GM19099 (cell line): ENCODE measurements at regions not wholly inside any gene's neighbourhood (a gene's known extent, or its start where the extent isn't known, plus 50 kb on each side); places are given as distances from the start of the nearest gene placed in this dataset.

Source experiments
- POLR2A ChIP-seq: IDR thresholded peaks from 3 replicates; pipeline ENCODE4 v1.6.1; 2011; ENCODE audit warnings: low read depth; ENCODE audit not compliant: insufficient read length; ENCODE audit errors: extremely low read depth

GRCh38 chr21:24444736-24445135 is 1162.5 kb downstream of the MRPL39 start:
- no peak for TF ChIP-seq POLR2A

- TF ChIP-seq POLR2A = no peak
Measured at GRCh38 chr21:24436236-24436635, 1171.0 kb downstream of the MRPL39 start.

GRCh38 chr21:24428591-24429199 is 1178.6 kb downstream of the MRPL39 start:
- TF ChIP-seq POLR2A = peak; percentile 29

- TF ChIP-seq POLR2A = no peak
Measured at GRCh38 chr21:24424776-24425175, 1182.5 kb downstream of the MRPL39 start.

- TF ChIP-seq POLR2A = no peak
Measured at GRCh38 chr21:24423546-24423945, 1183.7 kb downstream of the MRPL39 start.

GRCh38 chr21:24420689-24421088 is 1186.6 kb downstream of the MRPL39 start:
- no peak for TF ChIP-seq POLR2A

- TF ChIP-seq POLR2A = no peak
Measured at GRCh38 chr21:24418671-24419070, 1188.6 kb downstream of the MRPL39 start.

GRCh38 chr21:24411429-24411828 is 1195.9 kb downstream of the MRPL39 start:
- TF ChIP-seq POLR2A = no peak

GRCh38 chr21:24403221-24403620 is 1204.1 kb downstream of the MRPL39 start:
- no peak for TF ChIP-seq POLR2A

- TF ChIP-seq POLR2A = no peak
Measured at GRCh38 chr21:24395320-24395923, 1211.9 kb downstream of the MRPL39 start.

- TF ChIP-seq POLR2A = no peak
Measured at GRCh38 chr21:24375201-24375600, 1232.1 kb downstream of the MRPL39 start.

- no peak for TF ChIP-seq POLR2A
Measured at GRCh38 chr21:24372506-24372905, 1234.8 kb downstream of the MRPL39 start.

- TF ChIP-seq POLR2A = no peak
Measured at GRCh38 chr21:24369746-24370145, 1237.5 kb downstream of the MRPL39 start.

GRCh38 chr21:24369278-24369677 is 1238.0 kb downstream of the MRPL39 start:
- no peak for TF ChIP-seq POLR2A

- no peak for TF ChIP-seq POLR2A
Measured at GRCh38 chr21:24367936-24368335, 1239.3 kb downstream of the MRPL39 start.

- TF ChIP-seq POLR2A = no peak
Measured at GRCh38 chr21:24353492-24353891, 1253.8 kb downstream of the MRPL39 start.

GRCh38 chr21:24339406-24339805 is 1267.9 kb downstream of the MRPL39 start:
- TF ChIP-seq POLR2A = no peak
